GDM1 (cell line): ENCODE measurements at regions not wholly inside any gene's neighbourhood (a gene's known extent, or its start where the extent isn't known, plus 50 kb on each side); places are given as distances from the start of the nearest gene placed in this dataset.

ENCODE experiments used
- DNase-seq: peaks from one replicate; lab custom pipeline; 2025; lab: John Stamatoyannopoulos, UW

DNA sequence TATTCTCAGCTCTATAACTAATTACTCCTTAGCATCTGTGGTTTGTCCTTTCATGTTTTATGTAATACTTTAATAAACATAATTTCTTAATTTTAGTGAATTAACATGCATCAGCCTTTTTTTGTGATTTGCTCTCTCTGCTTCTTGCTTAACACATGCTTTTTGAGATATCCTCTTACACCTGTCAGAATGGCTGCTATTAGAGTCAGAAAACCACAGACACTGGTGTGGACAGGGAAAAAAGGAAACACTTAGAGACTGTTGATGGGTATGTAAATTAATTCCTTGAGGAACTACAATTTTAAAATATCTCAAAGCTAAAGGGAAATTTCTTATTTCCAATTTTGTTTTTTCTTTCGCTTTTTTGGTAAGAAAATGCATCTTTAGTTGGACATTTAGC, 549.0 kb downstream of the ZNF804A start:
- DNase-seq, result no peak

DNA sequence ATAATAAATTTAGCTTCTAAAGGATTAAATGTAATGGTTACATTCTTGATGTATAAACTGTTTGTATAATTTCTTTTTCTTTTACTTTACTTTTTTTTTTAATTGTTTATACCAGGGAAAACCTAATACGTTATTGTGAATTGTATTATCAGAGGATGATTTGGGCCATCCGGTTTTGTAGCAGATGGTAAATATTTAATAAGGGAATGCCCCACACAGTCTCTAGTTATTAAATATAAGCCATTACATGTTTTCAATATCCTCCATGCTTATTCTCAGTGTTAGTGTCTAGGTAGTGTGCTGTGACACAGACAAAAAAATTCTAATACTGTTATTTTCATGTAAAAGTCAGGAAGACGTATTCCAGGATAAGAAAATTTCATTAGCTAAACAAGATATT, 553.9 kb downstream of the ZNF804A start:
- DNase-seq, result no peak

DNA sequence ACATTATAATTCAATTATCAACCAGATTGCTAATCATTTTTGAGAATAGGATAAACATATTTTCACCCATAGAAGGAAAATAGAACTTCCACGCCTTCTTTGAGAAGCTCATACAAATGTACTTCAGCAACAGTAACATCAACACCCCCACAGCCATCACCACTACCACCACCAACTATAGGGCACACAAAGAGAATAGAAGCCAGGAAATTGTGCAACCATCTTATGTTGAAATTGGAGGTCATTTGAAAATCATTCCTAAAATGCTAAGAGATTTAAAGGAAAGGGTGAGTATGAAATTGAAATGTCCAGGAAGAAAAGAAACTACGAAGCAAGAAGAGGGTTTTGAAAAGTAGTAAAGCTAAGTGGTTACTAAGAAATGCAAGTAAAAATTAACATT, 563.4 kb downstream of the ZNF804A start:
- no peak for DNase-seq

DNA sequence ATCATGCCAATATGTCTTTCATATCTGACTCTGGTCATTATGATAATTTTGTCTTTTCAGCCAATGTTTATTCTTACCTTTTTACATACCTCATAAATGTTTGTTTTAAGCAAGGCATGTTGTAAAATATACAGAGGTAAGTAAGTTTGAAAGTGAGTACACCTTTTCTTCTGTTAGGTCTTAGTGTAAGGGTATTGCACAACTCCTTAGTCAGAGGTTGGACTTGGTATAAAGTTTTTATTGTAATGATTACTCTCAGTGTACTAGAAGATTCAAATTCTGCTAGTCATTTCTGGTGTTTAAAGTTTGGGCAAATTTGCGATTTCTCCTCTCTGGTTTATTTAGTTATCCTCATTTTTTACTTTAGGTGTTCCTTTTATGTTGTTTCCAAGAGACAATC, 564.3 kb upstream of the FSIP2 start:
- DNase-seq, result no peak

DNA sequence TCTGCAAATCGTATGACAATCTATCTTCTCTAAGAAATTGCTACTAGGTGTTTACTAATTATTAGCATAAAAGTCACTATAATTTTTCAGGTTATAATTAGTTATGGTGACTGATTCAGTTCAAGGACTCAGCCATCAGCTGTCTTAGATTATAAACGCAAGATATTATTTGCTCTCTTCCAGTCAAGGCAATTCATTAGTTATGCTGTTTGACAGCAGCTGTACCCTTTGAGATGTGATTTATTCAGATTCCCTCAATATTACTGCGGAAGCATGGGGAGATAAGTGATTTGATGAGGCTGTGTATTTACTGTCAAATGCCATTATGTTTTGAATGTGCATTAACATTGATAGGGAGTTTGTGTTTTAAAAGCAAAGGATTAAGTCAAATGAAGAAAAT, 558.9 kb upstream of the FSIP2 start:
- DNase-seq, result no peak

DNA sequence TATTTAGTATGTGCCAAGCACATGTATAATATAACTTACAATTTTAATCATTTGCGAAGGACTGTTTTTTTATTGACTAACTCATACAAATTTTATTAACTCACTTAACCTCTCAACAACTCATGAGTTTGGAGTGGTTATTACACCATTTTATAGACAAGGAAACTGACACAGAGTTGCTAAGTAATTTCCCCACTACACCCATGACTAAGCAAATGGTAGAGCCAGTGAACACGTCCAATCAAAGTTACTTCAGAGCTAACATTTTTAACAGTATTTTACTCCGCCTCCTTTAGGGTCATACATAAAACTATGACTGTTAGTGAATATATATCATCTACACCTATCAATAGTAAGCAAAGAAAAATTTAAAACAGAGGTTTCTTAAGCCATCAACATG, 556.7 kb upstream of the FSIP2 start:
- DNase-seq, result no peak

DNA sequence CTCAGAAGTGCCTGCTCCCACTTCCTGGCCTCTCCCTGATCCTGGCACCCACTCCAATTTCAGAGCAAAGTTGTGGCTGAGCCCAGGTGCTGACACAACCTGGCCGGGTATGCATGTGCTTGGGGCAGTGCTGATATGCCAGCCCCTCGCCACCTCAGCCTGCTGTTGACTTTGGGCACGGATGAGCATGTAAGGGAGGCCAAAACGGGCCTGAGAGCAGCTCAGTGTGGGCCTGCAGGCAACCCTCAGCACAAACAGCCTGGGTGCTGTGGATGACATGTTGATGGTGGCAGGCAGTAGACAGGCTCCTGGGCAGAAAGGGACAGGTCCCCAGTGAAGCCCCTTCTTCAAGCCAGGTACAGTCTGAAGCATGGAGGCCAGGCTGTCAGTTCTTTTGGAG, 553.6 kb upstream of the FSIP2 start:
- no peak for DNase-seq

DNA sequence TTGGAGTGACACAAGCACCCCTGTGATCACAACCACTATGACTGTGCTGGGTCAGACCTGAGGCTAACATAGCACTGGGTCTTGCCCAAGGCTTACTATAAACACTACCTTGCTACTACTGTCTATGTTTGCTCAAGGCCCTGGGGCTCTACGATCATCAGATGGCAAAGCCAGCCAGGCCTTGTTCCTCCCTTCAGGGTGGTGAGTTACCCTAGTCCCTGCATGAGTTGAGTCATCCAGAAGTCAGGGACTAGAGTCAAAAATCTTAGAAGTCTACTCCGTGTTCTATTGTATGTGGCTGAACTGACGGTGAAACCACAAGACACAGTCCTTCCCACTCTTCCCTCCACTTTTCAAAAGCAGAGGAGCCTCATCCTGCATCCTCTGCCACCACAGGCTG, 551.2 kb upstream of the FSIP2 start:
- no peak for DNase-seq

DNA sequence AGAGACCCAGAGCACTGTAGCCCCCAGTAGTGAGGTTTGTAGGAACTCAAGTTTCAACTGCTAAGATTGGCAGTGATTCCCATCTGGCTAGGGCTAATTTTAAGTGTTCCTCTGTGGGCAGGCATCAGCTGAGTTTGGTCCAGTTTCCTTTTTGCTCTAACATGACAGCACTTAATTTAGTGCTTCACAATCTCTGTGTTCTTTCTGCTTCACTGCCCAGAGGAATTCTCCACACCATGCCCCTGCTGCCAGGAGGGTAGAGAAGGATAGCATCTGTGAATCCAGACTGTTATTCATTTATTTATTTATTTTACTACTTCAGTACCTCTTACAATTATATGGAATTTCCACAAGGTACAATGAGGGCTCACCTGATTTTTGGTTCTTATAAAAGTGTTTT, 549.9 kb upstream of the FSIP2 start:
- no peak for DNase-seq

DNA sequence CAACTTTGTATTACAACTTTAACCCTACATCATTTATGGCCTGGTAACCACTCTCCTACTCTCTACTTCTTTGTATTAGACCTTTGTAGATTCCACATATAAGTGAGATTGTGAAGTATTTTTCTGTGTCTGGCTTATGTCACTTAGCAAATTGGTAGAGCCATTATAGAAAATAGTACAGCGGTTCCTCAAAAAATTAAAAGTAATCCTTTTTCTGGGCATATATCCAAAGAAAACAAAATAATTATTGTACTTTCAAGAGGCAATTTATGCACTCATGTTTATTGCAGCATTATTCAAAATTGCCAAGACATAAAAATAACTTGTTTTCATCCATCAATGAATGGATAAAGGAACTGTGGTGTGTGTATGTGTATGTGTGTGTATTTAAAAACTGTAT, 537.5 kb upstream of the FSIP2 start:
- DNase-seq, result no peak

DNA sequence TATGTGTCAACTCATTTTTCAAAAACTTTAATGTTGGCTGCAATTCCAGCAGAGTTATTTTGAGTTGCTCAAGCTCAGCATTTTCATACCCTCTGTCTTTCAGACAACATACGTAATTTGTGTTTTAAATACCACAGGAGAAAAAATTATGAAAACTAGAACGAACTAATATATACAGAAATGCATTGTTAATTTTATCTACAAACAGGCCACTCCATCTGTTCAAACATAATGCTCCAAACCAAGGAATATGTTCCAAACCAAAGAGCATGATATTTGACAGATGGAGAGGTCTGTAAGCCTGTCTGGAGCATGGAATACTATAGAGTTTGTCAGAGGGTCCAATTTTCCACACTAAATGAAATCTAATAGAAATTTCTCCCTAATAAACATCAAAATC, 536.2 kb upstream of the FSIP2 start:
- DNase-seq, result no peak

DNA sequence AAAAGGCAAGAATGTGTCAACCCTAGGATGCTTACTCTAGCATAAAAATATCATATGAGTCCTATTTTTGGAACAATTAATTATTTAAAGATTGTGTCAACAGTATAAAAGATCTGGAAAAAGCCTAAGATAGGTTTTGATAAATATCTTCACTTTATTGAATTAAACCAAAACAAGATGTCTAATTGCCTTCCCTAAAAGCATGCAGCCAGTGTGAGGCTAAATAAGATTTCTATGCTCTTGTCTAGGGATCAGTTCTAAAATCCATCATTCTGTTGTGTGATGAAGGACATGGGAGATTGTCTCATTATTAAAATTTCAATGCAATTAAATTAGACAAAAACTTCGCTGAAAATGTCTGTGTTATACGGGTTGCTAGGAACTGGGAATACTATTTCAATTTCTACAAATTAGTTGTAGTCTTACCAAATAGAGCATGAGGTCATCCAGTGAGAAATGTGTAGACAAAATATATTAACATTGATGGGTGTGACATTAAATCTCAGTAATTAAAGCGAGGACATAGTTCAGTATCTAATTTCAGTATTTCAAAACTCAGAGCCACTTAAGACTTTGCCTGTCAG, 535.6 kb upstream of the FSIP2 start:
- no peak for DNase-seq

DNA sequence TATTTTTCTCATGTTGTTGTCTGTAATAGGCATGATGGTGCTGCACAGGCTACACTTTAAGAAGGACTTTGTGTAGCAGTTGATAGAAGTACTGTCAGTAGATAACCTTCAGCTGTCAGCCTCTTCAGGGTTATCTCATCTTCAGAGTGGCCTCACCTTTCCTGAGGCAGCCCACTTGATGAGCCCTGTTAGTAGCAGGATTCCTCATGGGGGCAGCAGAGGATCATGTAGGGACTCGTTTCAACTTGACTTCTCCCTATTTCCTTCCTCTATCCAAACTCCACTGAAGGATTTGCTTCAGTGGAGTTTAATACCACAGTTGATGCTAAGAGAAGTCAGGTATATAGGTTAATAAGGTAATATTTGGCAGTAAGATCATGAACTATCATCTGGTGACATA, 530.3 kb upstream of the FSIP2 start:
- no peak for DNase-seq

DNA sequence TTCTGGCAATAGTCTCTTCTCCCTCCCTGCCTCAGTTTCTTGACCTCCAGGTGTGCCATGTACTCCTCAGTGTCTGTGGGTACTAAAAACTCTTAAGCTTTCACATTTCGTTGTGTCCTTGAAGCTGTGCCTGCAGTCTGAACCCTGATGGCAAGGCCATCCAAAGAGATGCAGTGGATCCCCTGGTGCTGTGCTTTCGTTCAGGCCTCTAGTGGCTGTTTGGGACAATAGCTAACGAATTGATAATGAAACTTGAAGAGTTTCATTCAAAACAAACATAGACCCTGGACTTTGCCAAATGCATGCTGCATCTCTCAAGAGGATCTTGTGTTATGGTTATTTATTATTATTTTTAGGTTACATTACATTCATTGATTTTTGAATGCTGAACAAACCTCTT, 523.1 kb upstream of the FSIP2 start:
- no peak for DNase-seq

DNA sequence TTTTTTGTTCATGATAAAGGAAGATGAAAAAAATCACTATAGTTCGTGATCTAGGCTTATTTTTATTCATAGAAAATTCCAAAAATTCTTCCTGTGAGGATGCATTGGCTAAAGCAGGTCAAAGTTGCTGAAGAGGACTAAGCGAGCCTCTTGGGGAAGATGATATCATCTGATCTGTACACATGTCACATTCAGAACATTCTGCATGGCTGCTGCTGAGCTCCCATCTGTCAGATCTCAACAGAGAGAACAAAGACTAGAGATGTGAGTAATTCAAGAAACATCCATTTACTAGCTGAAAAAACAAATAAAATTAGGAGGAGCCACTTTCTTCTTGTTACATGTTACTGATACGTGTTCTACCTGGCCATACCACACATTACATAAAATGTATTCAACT, 518.6 kb upstream of the FSIP2 start:
- DNase-seq, result no peak

DNA sequence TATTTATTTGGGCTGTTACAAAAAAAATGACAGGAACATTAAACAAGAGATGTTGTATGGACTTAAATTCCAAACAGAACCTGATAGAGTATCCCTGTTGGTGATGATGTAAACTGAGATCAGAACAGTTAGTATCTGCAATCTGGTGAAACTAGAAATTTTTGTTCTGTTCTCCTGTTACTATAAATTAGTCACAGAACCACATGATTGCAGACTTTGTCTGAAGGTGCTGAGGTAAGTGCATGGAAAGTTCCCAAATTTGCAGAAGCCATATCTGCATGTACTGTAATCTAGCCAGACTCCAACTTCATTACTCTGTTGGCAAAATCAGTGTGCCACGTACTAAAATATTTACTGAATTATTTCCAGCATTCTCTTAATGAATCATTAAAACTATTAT, 516.3 kb upstream of the FSIP2 start:
- no peak for DNase-seq

DNA sequence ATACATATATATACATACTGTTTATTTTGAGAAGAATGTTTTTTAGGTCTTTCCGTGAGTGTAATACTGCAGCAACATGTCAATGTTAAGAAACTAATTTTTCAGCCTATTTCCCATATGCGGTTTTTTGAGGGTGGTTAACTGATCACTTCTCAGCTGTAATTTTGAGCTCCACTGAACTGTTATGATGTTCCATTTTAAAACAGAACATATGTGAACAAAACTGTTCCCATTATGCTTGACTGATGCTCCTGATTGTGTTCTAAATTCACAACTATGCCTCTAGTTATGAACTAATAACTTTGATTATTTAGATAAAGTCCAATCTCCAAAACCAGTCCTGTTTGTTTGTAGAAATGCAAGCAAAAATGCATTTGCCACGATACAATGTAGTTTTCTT, 511.2 kb upstream of the FSIP2 start:
- no peak for DNase-seq

DNA sequence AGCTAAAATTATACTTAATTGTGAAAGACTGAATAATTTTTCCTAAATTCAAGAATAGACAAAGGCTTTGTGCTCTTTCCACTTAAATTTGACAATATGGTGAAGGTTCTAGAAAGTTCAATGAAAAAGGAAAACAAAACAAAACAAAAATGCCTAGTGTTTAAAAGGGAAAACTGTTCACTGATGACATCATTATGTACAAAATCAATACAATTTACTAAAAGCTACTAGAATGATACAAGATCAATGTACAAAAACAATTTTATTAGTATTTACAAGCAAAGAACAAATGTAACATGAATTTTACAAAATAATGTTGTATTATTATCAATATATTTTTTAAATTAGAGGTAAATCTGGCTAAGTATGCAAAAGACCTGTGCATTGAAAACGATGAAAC, 499.1 kb upstream of the FSIP2 start:
- no peak for DNase-seq

DNA sequence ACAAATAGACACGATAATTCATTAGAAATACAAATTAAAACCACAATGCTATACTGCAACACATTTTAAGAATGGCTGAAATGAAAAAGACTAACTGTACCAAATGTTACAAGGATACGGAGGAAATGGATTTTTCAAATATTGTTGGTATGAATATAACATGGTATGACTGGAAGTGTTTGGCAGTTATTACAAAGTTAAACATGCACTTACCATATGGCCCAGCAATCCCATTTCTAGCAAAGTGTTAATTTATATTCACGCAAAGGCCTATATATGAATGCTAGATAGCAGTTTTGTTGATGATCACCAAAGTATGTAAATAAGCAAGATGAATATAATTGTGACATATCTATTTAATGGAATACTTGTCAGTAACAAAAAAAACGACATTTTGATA, 497.8 kb upstream of the FSIP2 start:
- DNase-seq, result no peak

DNA sequence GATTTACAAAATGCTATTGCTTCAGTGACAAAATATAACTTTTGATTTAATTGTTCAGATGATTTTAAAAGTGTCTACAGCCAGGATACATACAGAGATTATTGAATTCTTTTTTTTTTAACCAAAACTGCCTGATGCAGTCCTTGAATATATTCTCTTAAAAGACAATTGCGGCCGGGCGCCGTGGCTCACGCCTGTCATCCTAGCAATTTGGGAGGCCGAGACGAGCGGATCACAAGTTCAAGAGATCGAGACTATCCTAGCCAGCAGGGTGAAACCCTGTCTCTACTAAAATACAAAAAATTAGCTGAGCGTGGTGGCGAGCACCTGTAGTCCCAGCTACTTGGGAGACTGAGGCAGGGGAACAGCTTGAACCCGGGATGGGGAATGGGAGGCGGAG, 497.0 kb upstream of the FSIP2 start:
- DNase-seq, result no peak

DNA sequence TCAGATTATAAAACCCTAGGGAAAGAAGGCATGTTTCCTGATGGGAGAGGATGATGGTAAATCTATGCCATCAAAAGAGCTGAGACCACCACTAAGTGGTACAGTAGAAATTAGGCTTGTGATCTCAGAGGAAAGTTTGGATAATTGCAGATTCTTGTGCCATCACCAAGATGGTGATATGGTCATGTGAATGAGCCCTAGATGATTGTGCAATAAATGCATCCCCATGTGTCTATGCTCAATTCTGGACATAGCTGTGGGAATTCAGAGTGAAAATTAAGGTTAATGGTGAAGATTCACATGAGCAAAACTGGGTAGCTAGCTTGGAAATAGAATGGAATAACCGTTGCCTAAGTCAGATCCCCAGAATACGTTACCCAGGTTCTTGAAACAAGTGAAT, 496.1 kb upstream of the FSIP2 start:
- DNase-seq, result no peak

DNA sequence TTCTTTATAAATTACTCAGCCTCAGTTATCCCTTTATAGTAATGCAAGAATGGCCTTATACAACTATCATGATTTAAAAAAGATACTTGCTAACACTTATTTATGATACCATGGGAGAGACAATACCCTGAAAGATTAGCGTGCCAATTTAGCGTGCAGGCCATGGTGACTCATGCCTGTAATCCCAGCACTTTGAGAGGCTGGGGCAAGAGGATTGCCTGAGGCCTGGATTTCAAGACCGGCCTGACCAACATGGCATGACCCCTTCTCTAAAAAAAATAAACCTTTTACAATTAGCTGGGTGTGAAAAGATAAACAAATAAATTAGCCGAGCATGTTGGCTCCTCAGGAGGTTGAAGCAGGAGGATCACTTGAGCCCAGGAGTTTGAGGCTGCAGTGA, 493.4 kb upstream of the FSIP2 start:
- DNase-seq, result no peak

DNA sequence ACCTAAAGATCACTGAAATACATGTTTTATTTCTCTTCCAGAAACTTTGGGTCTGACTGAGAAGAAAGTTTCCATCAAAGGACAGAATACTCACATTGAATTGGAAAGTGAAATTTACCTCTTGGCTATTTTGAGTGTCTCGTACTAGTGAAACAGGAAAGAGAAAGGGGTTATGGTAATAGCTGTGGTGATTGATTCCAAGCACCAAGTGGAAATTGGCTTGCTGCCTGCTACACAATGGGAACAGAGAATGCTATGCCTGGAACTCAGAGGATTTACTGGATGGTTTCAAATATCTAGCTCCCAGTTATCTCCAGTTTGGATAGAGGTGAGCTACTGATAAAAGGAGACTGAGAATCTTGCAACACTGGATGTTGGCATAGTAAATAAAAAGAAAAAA, 492.8 kb upstream of the FSIP2 start:
- DNase-seq, result no peak

DNA sequence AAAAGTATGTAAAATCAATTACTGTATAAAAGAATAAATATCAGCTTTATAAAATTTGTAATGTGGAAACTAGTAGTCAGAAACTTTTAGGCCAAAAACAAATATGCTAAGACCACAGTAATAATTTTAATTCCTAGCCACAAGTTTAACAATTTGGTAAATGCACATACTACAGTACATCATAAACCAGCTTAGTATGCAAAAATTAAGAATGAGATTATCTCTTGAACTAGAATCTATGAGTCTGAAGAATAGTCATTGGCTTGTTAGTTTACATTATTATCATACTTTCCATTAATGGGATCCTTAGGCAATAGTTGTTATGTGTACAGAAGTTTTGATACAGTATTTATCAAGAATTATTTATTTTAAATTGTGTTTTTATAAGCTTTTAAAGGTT, 491.9 kb upstream of the FSIP2 start:
- no peak for DNase-seq

DNA sequence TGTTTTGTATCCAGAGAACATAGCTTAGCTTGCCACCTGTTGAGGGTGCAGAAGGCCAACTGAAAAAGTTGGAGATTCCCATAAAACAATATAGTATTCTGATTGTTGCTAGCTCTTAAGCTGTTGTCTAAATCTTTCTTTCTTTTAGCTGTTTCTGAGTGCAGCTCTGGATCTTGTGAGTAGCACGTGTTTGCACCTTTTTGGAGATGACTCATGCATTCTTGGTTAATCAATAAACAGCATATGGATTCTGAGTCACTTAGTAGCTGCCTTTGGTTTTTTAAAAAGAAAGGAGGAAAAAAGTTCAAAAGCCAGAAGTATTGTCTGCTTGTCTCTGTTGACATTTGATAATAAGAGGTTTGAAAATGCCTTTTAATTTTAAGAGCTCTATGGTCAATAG, 483.0 kb upstream of the FSIP2 start:
- no peak for DNase-seq
